Spleen (tissue), 11 donors: ENCODE measurements at regions not wholly inside any gene's neighbourhood (a gene's known extent, or its start where the extent isn't known, plus 50 kb on each side); places are given as distances from the start of the nearest gene placed in this dataset.

Experiments used
- DNase-seq: peaks from one replicate; pipeline ENCODE4 v3.0.0-alpha.2; 2020
- H3K27ac ChIP-seq, 8 donors: fragments of 200-600 bp; sonication (generic) in 7 of 8; 1 replicate in 4 of 8; 2 replicates in 4 of 8; pipeline versions ENCODE4 v1.5.0 to v1.8.0; 2016 to 2021; ENCODE audit warnings: inconsistent platforms in 4 of 8, mild to moderate bottlenecking in 4 of 8, moderate library complexity in 1 of 8
- H3K27me3 ChIP-seq, 7 donors: fragments of 200-600 bp; sonication (generic) in 6 of 7; replicated peaks in 1 of 7; 1 replicate in 4 of 7; 2 replicates in 3 of 7; pipeline versions ENCODE4 v1.5.0 to v1.8.0; 2016 to 2021; ENCODE audit warnings: inconsistent platforms in 3 of 7, mild to moderate bottlenecking in 1 of 7
- H3K36me3 ChIP-seq, 6 donors: fragments of 200-600 bp; sonication (generic) in 5 of 6; 1 replicate in 4 of 6; 2 replicates in 2 of 6; pipeline versions ENCODE4 v1.5.0 to v1.8.0; 2016 to 2021; ENCODE audit warnings: inconsistent platforms in 2 of 6
- H3K4me1 ChIP-seq, 6 donors: fragments of 200-600 bp; sonication (generic) in 5 of 6; 1 replicate in 3 of 6; 2 replicates in 3 of 6; pipeline versions ENCODE4 v1.5.0 to v1.8.0; 2016 to 2021; ENCODE audit warnings: inconsistent platforms in 3 of 6
- H3K4me3 ChIP-seq, 8 donors: fragments of 200-600 bp; sonication (generic) in 7 of 8; 1 replicate in 4 of 8; 2 replicates in 4 of 8; pipeline versions ENCODE4 v1.5.0 to v1.8.0; 2016 to 2021; ENCODE audit warnings: inconsistent platforms in 4 of 8, mild to moderate bottlenecking in 4 of 8, moderate library complexity in 2 of 8
- H3K9me3 ChIP-seq, 8 donors: fragments of 200-600 bp; sonication (generic) in 7 of 8; 1 replicate in 4 of 8; 2 replicates in 4 of 8; pipeline versions ENCODE4 v1.5.0 to v1.8.0; 2016 to 2021; ENCODE audit warnings: inconsistent platforms in 4 of 8
- CTCF ChIP-seq, 11 experiments: fragments of 200-600 bp in 7 of 11; fragments of 450-650 bp in 4 of 11; sonication (generic) in 4 of 11; IDR thresholded peaks in 8 of 11; conservative IDR thresholded peaks in 3 of 11; 1 replicate in 7 of 11; 2 replicates in 4 of 11; pipeline versions ENCODE4 v1.4.0 to v1.8.0; 2016 to 2021; ENCODE audit warnings: antibody characterized with exemption in 11 of 11, inconsistent platforms in 4 of 11, mild to moderate bottlenecking in 1 of 11
- POLR2A ChIP-seq, 3 donors: fragments of 450-650 bp; IDR thresholded peaks; one replicate each; pipeline ENCODE4 v1.5.1; 2017; ENCODE audit warnings: antibody characterized with exemption in 3 of 3, mild to moderate bottlenecking in 1 of 3
- POLR2AphosphoS5 ChIP-seq, 3 donors: sonication (generic); formaldehyde crosslinking; IDR thresholded peaks; one replicate each; pipeline ENCODE4 v1.5.1; 2017; ENCODE audit warnings: antibody characterized with exemption in 3 of 3
- WGBS, 5 donors: extraction: QIAGEN DNeasy Blood & Tissue Kit in 3 of 5; methylation state at CpG; one replicate each; pipeline versions ENCODE4 v1.1.5 to v1.1.7; 2013 to 2018; 5-methylcytosine and 5-hydroxymethylcytosine counted together
- intact Hi-C: fragments of 100-400 bp; cut with DNase I; formaldehyde crosslinking; loops from one replicate; pipeline ENCODE4 v1.15.0; 2023; ENCODE audit warnings: low total_unique reads
- donor health status: healthy with polysubstance abuse.
- donor health status: DM: no; HTN: no; CAD: no; lungs with moderate emphysema.
- donor health status: DM: no; HTN: no; CAD: no.
- donor health status: Bipolar disorder and iron deficiency.
- donor health status: healthy.
- donor health status: DM: no; HTN: no; CAD: no.
- donor health status: DM: yes; HTN: yes; CAD: no.

DNA sequence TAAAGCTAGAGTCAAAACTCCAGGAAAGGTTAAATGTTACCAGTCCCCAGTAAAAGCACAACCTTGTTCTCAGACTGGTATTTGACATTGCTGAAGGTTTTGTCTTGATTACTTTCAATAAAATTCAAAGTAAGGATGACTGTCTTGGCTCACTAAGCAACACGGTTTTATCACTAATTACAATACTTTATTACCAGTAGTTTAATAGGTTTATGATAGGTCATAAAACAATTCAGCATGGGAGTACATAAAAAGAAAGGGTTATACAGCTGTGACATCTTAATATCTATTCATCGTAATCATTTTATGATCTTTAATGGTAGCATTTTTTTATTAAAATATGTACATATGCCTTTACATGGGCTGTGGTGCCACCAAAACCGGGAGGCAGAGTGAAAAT lies 370.7 kb upstream of the IRX2 start:
- no peaks in the 10 kb centered on the region for H3K4me1 ChIP-seq
- peaks cover 0 to 60% (median 9%) of the 10 kb centered on the region in 7 donors for H3K27me3 ChIP-seq
- intact Hi-C loops, result no loop called here
- H3K36me3 ChIP-seq, result no peaks in the 10 kb centered on the region
- no peak overlapping the region for H3K4me3 ChIP-seq
- no peak for DNase-seq
- H3K27ac ChIP-seq, result no peak overlapping the region
- peaks cover 0 to under 1% (median 0%) of the 10 kb centered on the region in 8 donors for H3K9me3 ChIP-seq
- TF ChIP-seq POLR2A (IDR thresholded peaks at IDR 0.05) (no peak), POLR2AphosphoS5 (IDR thresholded peaks at IDR 0.05) (no peak), CTCF (IDR thresholded peaks at IDR 0.05 in 8 of 11, conservative IDR thresholded peaks at IDR 0.05 in 3 of 11) (no peak)
- 24 to 37% (median 31%) methylated on average over 3 of the region's 3 CpGs for WGBS, 5 donors

DNA sequence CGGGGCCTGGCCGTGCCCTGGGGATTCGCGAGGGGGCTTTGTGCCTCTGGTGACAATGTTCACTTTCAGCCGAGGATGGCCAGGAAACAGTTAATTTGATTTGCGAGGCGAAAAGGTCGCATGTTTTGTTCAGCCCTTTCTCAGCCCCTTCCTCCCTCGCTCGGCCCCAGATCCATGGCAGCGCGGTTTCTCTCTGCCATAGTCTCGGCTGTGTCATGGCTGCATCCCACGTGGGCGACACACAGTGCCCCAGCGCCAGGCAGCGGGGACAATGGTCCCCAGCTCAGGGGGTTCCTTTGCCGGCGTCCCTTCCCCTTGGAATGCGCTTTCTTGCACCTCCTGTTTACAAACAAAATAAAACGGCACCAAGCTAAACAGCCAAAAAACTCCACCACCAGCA lies 370.3 kb upstream of the IRX2 start:
- H3K36me3 ChIP-seq, result no peaks in the 10 kb centered on the region
- 7 to 14% (median 9%) methylated on average over 17 to 21 of the region's 21 CpGs for WGBS, 5 donors
- peak; percentile 53 for DNase-seq

GRCh38 chr5:3120028-3120427 lies 368.6 kb upstream of the IRX2 start:
- Histone ChIP-seq H3K36me3 (no peaks in the 10 kb centered on the region), H3K9me3 (no peaks in the 10 kb centered on the region), H3K4me1 (no peaks in the 10 kb centered on the region), H3K4me3 (no peak overlapping the region), H3K27ac (no peak overlapping the region), H3K27me3 (peaks cover 0 to 82% (median 9%) of the 10 kb centered on the region in 7 donors)
- 30 to 54% (median 43%) methylated on average over 8 to 10 of the region's 10 CpGs for WGBS, 5 donors
- intact Hi-C loops, result no loop called here
- no peak for DNase-seq
- TF ChIP-seq POLR2AphosphoS5 (IDR thresholded peaks at IDR 0.05), result no peak
- TF ChIP-seq CTCF (IDR thresholded peaks at IDR 0.05 in 8 of 11, conservative IDR thresholded peaks at IDR 0.05 in 3 of 11), result no peak
- no peak for TF ChIP-seq POLR2A (IDR thresholded peaks at IDR 0.05)

More for the DNA sequence above, 370.3 kb upstream of the IRX2 start:
- peaks cover 0 to 64% (median 9%) of the 10 kb centered on the region in 7 donors for H3K27me3 ChIP-seq
- intact Hi-C loops, result no loop called here
- no peaks in the 10 kb centered on the region for H3K9me3 ChIP-seq
- no peak overlapping the region for H3K27ac ChIP-seq
- TF ChIP-seq POLR2A (IDR thresholded peaks at IDR 0.05), result no peak
- TF ChIP-seq POLR2AphosphoS5 (IDR thresholded peaks at IDR 0.05), result no peak
- no peak for TF ChIP-seq CTCF (IDR thresholded peaks at IDR 0.05 in 8 of 11, conservative IDR thresholded peaks at IDR 0.05 in 3 of 11)
- H3K4me1 ChIP-seq, result no peaks in the 10 kb centered on the region
- no peak overlapping the region for H3K4me3 ChIP-seq

- Histone ChIP-seq H3K27me3 (peaks cover 0 to 87% (median 9%) of the 10 kb centered on the region in 7 donors), H3K27ac (no peak overlapping the region), H3K36me3 (no peaks in the 10 kb centered on the region), H3K9me3 (peaks cover 0 to 1% (median 0%) of the 10 kb centered on the region in 8 donors), H3K4me1 (no peaks in the 10 kb centered on the region), H3K4me3 (no peak overlapping the region)
- WGBS, 5 donors, result 6 to 28% (median 12%) methylated on average over 4 of the region's 4 CpGs
- no peak for DNase-seq
- intact Hi-C loops, result no loop called here
- TF ChIP-seq POLR2AphosphoS5 (IDR thresholded peaks at IDR 0.05), result no peak
- TF ChIP-seq POLR2A (IDR thresholded peaks at IDR 0.05), result no peak
- TF ChIP-seq CTCF (IDR thresholded peaks at IDR 0.05 in 8 of 11, conservative IDR thresholded peaks at IDR 0.05 in 3 of 11), result no peak
Measured at GRCh38 chr5:3119435-3119834, 368.0 kb upstream of the IRX2 start.
